ENCODE measurements at regions not wholly inside any gene's neighbourhood (a gene's known extent, or its start where the extent isn't known, plus 50 kb on each side); places are given as distances from the start of the nearest gene placed in this dataset.

- no peaks in the 10 kb centered on the region for H3K4me1 ChIP-seq
- TF ChIP-seq CTCF (IDR thresholded peaks at IDR 0.05): no peak
- H3K27me3 ChIP-seq: no peaks in the 10 kb centered on the region
- no peak overlapping the region for H3K27ac ChIP-seq
- no peak overlapping the region for H3K9ac ChIP-seq (ENCODE audit: low read depth in 2 of 2, low read length in 2 of 2)
- H3K9me3 ChIP-seq: no peaks in the 10 kb centered on the region
- no peak overlapping the region for H3K4me3 ChIP-seq
- intact Hi-C loops (cut with DNase I): no loop called here
- H3K36me3 ChIP-seq: no peaks in the 10 kb centered on the region
- DNase-seq: no peak
Measured at GRCh38 chr2:56099963-56100362, 83.8 kb upstream of the CCDC85A start.

- DNase-seq: no peak
- H3K4me1 ChIP-seq: no peaks in the 10 kb centered on the region
- no peaks in the 10 kb centered on the region for H3K27me3 ChIP-seq
- no peaks in the 10 kb centered on the region for H3K36me3 ChIP-seq
- no peak for TF ChIP-seq CTCF (IDR thresholded peaks at IDR 0.05)
- H3K4me3 ChIP-seq: no peak overlapping the region
- no peak overlapping the region for H3K27ac ChIP-seq
- intact Hi-C loops (cut with DNase I): no loop called here
- H3K9ac ChIP-seq (ENCODE audit: low read depth in 2 of 2, low read length in 2 of 2): no peak overlapping the region
- no peaks in the 10 kb centered on the region for H3K9me3 ChIP-seq
Measured at GRCh38 chr2:56100791-56101312, 82.9 kb upstream of the CCDC85A start.

GRCh38 chr2:56102098-56102497, 81.7 kb upstream of the CCDC85A start:
- intact Hi-C loops (cut with DNase I): no loop called here
- Histone ChIP-seq H3K36me3 (no peaks in the 10 kb centered on the region), H3K9me3 (no peaks in the 10 kb centered on the region), H3K4me1 (no peaks in the 10 kb centered on the region), H3K27ac (no peak overlapping the region), H3K27me3 (no peaks in the 10 kb centered on the region), H3K9ac (ENCODE audit: low read depth in 2 of 2, low read length in 2 of 2) (no peak overlapping the region), H3K4me3 (no peak overlapping the region)
- DNase-seq: no peak
- TF ChIP-seq CTCF (IDR thresholded peaks at IDR 0.05): no peak

- TF ChIP-seq CTCF (IDR thresholded peaks at IDR 0.05): no peak
- Histone ChIP-seq H3K27ac (no peak overlapping the region), H3K36me3 (no peaks in the 10 kb centered on the region), H3K4me1 (no peaks in the 10 kb centered on the region), H3K27me3 (no peaks in the 10 kb centered on the region), H3K4me3 (no peak overlapping the region), H3K9me3 (no peaks in the 10 kb centered on the region), H3K9ac (ENCODE audit: low read depth in 2 of 2, low read length in 2 of 2) (no peak overlapping the region)
- DNase-seq: no peak
- intact Hi-C loops (cut with DNase I): no loop called here
Measured at GRCh38 chr2:56102866-56103265, 80.9 kb upstream of the CCDC85A start.

- no peak overlapping the region for H3K4me3 ChIP-seq
- TF ChIP-seq CTCF (IDR thresholded peaks at IDR 0.05): no peak
- H3K36me3 ChIP-seq: no peaks in the 10 kb centered on the region
- H3K9me3 ChIP-seq: no peaks in the 10 kb centered on the region
- no peaks in the 10 kb centered on the region for H3K27me3 ChIP-seq
- intact Hi-C loops (cut with DNase I): no loop called here
- no peaks in the 10 kb centered on the region for H3K4me1 ChIP-seq
- no peak overlapping the region for H3K27ac ChIP-seq
- no peak for DNase-seq
- H3K9ac ChIP-seq (ENCODE audit: low read depth in 2 of 2, low read length in 2 of 2): no peak overlapping the region
Measured at GRCh38 chr2:56104962-56105361, 78.8 kb upstream of the CCDC85A start.

Data from colonic mucosa (tissue), 4 donors.